OCI-LY3 (cell line): ENCODE measurements at regions not wholly inside any gene's neighbourhood (a gene's known extent, or its start where the extent isn't known, plus 50 kb on each side); places are given as distances from the start of the nearest gene placed in this dataset.

ENCODE experiments used
- H2AFZ ChIP-seq: fragments of 200-600, 300-600 bp; shearing (Covaris generic); 2 replicates; pipeline ENCODE4 v1.6.0; 2014; ENCODE audit warnings: antibody characterized with exemption, low read depth, low read length
- H3K27ac ChIP-seq: fragments of 200-600, 300-600 bp; sonication (generic); 2 replicates; pipeline ENCODE4 v1.5.1; 2014; ENCODE audit warnings: mild to moderate bottlenecking, low read length, moderate library complexity, mixed read lengths
- H3K27me3 ChIP-seq: fragments of 200-600, 300-600 bp; sonication (generic); 2 replicates; pipeline ENCODE4 v1.6.1; 2014; ENCODE audit warnings: low read depth, low read length, mixed read lengths
- H3K36me3 ChIP-seq: fragments of 200-600, 300-600 bp; sonication (generic); replicated peaks from 2 replicates; pipeline ENCODE3; 2014; ENCODE audit warnings: low read depth, low read length, mixed read lengths
- H3K4me1 ChIP-seq: fragments of 300-600, 200-600 bp; sonication (generic); 2 replicates; pipeline ENCODE4 v1.6.1; 2014; ENCODE audit warnings: low read length, mixed read lengths
- H3K4me2 ChIP-seq: fragments of 200-600, 300-600 bp; sonication (generic); 2 replicates; pipeline ENCODE4 v1.6.1; 2014; ENCODE audit warnings: low read length, mixed read lengths
- H3K4me3 ChIP-seq: fragments of 300-600, 200-600 bp; sonication (generic); 2 replicates; pipeline ENCODE4 v1.5.1; 2014; ENCODE audit warnings: antibody characterized with exemption, mild to moderate bottlenecking, low read length, moderate library complexity
- H3K79me2 ChIP-seq: fragments of 300-600, 200-600 bp; shearing (Covaris generic); 2 replicates; pipeline ENCODE4 v1.6.1; 2014; ENCODE audit warnings: mild to moderate bottlenecking, low read length, mixed read lengths
- H3K9ac ChIP-seq: fragments of 300-600, 200-600 bp; shearing (Covaris generic); 2 replicates; pipeline ENCODE4 v1.6.0; 2014; ENCODE audit warnings: mild to moderate bottlenecking, low read length, moderate library complexity
- H3K9me3 ChIP-seq: fragments of 200-600, 300-600 bp; shearing (Covaris generic); 2 replicates; pipeline ENCODE4 v1.6.1; 2014; ENCODE audit warnings: low read length, mixed read lengths; ENCODE audit not compliant: insufficient read depth
- H4K20me1 ChIP-seq: fragments of 200-600, 300-600 bp; sonication (generic); 2 replicates; pipeline ENCODE4 v1.6.1; 2016; ENCODE audit warnings: low read length, mixed read lengths; ENCODE audit not compliant: insufficient read depth
- CTCF ChIP-seq: fragments of 200-600, 300-600 bp; sonication (generic); IDR thresholded peaks from 2 replicates; pipeline ENCODE4 v1.5.1; 2014; ENCODE audit warnings: antibody characterized with exemption, low read length, low read depth
- EZH2phosphoT487 ChIP-seq: fragments of 200-600 bp; shearing (Covaris generic); IDR thresholded peaks from 2 replicates; pipeline ENCODE4 v1.6.1; 2018; ENCODE audit warnings: antibody characterized with exemption, mixed run types, low read depth

GRCh38 chr13:37342205-37342604, 236.7 kb upstream of the CSNK1A1L start:
- H2AFZ ChIP-seq, result no peak overlapping the region

GRCh38 chr13:37340901-37341670, 235.6 kb upstream of the CSNK1A1L start:
- Histone ChIP-seq H3K4me2 (no peak overlapping the region), H3K27me3 (no peaks in the 10 kb centered on the region), H3K36me3 (no peaks in the 10 kb centered on the region), H3K4me1 (no peaks in the 10 kb centered on the region), H3K79me2 (no peaks in the 10 kb centered on the region), H3K27ac (no peak overlapping the region), H4K20me1 (no peaks in the 10 kb centered on the region), H3K4me3 (no peak overlapping the region), H3K9me3 (no peaks in the 10 kb centered on the region), H2AFZ (no peak overlapping the region), H3K9ac (no peak overlapping the region)
- TF ChIP-seq EZH2phosphoT487 (no peak), CTCF (no peak)

More at GRCh38 chr13:37342205-37342604, 236.7 kb upstream of the CSNK1A1L start:
- Histone ChIP-seq H3K79me2 (no peaks in the 10 kb centered on the region), H4K20me1 (no peaks in the 10 kb centered on the region), H3K27ac (no peak overlapping the region), H3K4me2 (no peak overlapping the region), H3K36me3 (no peaks in the 10 kb centered on the region), H3K9ac (no peak overlapping the region), H3K27me3 (no peaks in the 10 kb centered on the region), H3K9me3 (no peaks in the 10 kb centered on the region), H3K4me1 (no peaks in the 10 kb centered on the region), H3K4me3 (no peak overlapping the region)
- TF ChIP-seq EZH2phosphoT487 (no peak), CTCF (no peak)

- Histone ChIP-seq H3K27ac (no peak overlapping the region), H3K9ac (no peak overlapping the region), H3K4me2 (no peak overlapping the region), H3K36me3 (no peaks in the 10 kb centered on the region), H2AFZ (no peak overlapping the region), H3K4me3 (no peak overlapping the region), H3K4me1 (no peaks in the 10 kb centered on the region), H3K79me2 (no peaks in the 10 kb centered on the region), H3K27me3 (no peaks in the 10 kb centered on the region), H3K9me3 (no peaks in the 10 kb centered on the region), H4K20me1 (no peaks in the 10 kb centered on the region)
- TF ChIP-seq EZH2phosphoT487 (no peak), CTCF (no peak)
Measured at GRCh38 chr13:37339386-37339735, 233.9 kb upstream of the CSNK1A1L start.

- no peak overlapping the region for H3K27ac ChIP-seq
- no peaks in the 10 kb centered on the region for H3K79me2 ChIP-seq
- no peak overlapping the region for H3K9ac ChIP-seq
- no peak overlapping the region for H3K4me3 ChIP-seq
- TF ChIP-seq EZH2phosphoT487 (no peak), CTCF (no peak)
- H4K20me1 ChIP-seq, result no peaks in the 10 kb centered on the region
- H3K36me3 ChIP-seq, result no peaks in the 10 kb centered on the region
- H2AFZ ChIP-seq, result no peak overlapping the region
- H3K4me2 ChIP-seq, result no peak overlapping the region
- H3K4me1 ChIP-seq, result no peaks in the 10 kb centered on the region
- H3K9me3 ChIP-seq, result no peaks in the 10 kb centered on the region
- no peaks in the 10 kb centered on the region for H3K27me3 ChIP-seq
Measured at GRCh38 chr13:37338726-37339385, 233.4 kb upstream of the CSNK1A1L start.
